Transverse colon (tissue), 4 donors: ENCODE measurements at regions not wholly inside any gene's neighbourhood (a gene's known extent, or its start where the extent isn't known, plus 50 kb on each side); places are given as distances from the start of the nearest gene placed in this dataset.

ENCODE experiments used
- DNase-seq: peaks from one replicate; pipeline ENCODE4 v3.0.0-alpha.2; 2019
- H3K27ac ChIP-seq, 4 donors: fragments of 200-600 bp; sonication (generic); 2 replicates each; pipeline ENCODE4 v1.5.1; 2016 to 2018; ENCODE audit warnings: inconsistent platforms in 4 of 4
- H3K27me3 ChIP-seq: fragments of 200-600 bp; sonication (generic); 2 replicates; pipeline ENCODE4 v1.5.1; 2017; ENCODE audit warnings: inconsistent platforms
- H3K36me3 ChIP-seq, 4 donors: fragments of 200-600 bp; sonication (generic); 2 replicates each; pipeline ENCODE4 v1.5.1; 2017 to 2019; ENCODE audit warnings: inconsistent platforms in 4 of 4
- H3K4me1 ChIP-seq, 4 donors: fragments of 200-600 bp; sonication (generic); 2 replicates each; pipeline ENCODE4 v1.5.1; 2017 to 2020; ENCODE audit warnings: inconsistent platforms in 4 of 4
- H3K4me3 ChIP-seq, 4 donors: fragments of 200-600 bp; sonication (generic); 1 replicate in 1 of 4; 2 replicates in 3 of 4; pipeline versions ENCODE4 v1.5.1 to v1.6.1; 2017 to 2019; ENCODE audit warnings: inconsistent platforms in 4 of 4
- H3K9me3 ChIP-seq, 2 donors: fragments of 200-600 bp; sonication (generic); 2 replicates each; pipeline ENCODE4 v1.5.1; 2017 to 2019; ENCODE audit warnings: inconsistent platforms in 2 of 2
- CTCF ChIP-seq, 5 experiments: fragments of 200-600 bp in 3 of 5; fragments of 450-650 bp in 2 of 5; sonication (generic) in 3 of 5; IDR thresholded peaks; 1 replicate in 2 of 5; 2 replicates in 3 of 5; pipeline ENCODE4 v1.5.1; 2016 to 2017; ENCODE audit warnings: antibody characterized with exemption in 5 of 5, inconsistent platforms in 3 of 5, mild to moderate bottlenecking in 2 of 5, moderate library complexity in 1 of 5
- EP300 ChIP-seq: sonication (generic); formaldehyde crosslinking; IDR thresholded peaks from one replicate; pipeline ENCODE4 v1.6.1; 2017; ENCODE audit warnings: antibody characterized with exemption, low read depth
- POLR2A ChIP-seq: fragments of 450-650 bp; IDR thresholded peaks from one replicate; pipeline ENCODE4 v1.6.1; 2016; ENCODE audit warnings: antibody characterized with exemption, mild to moderate bottlenecking, moderate library complexity
- POLR2AphosphoS5 ChIP-seq, 3 donors: sonication (generic); formaldehyde crosslinking; IDR thresholded peaks; one replicate each; pipeline ENCODE4 v1.6.1; 2016; ENCODE audit warnings: antibody characterized with exemption in 3 of 3
- WGBS, 2 donors: methylation state at CpG; one replicate each; pipeline ENCODE4 v1.1.5; 2018; ENCODE audit warnings: low coverage in 1 of 2; 5-methylcytosine and 5-hydroxymethylcytosine counted together
- in situ Hi-C, 4 donors: fragments of 200-750 bp; cut with MboI; loops; one replicate each; pipeline versions ENCODE4 v1.15.0 to v1.15.1; 2017; ENCODE audit warnings: low sequenced_read_pairs in 3 of 4, low pct_ligation_motif_present in 1 of 4, low pct_unique_long_range_greater_than_20kb in 1 of 4
- intact Hi-C: fragments of 100-400 bp; cut with DNase I; formaldehyde crosslinking; loops from one replicate; pipeline ENCODE4 v1.15.1; 2023; ENCODE audit warnings: low total_unique reads

GRCh38 chr16:13426736-13427135 is 493.2 kb upstream of the ERCC4 start:
- Histone ChIP-seq H3K4me3 (no peak overlapping the region), H3K27ac (no peak overlapping the region), H3K4me1 (no peaks in the 10 kb centered on the region), H3K36me3 (no peaks in the 10 kb centered on the region), H3K9me3 (no peaks in the 10 kb centered on the region), H3K27me3 (no peaks in the 10 kb centered on the region)
- in situ Hi-C loops: loop anchor here in 1 of 4 donors (25.0 kb wide), 1 partner anchor 539 kb away; no protein-coding TSS in a partner anchor
- TF ChIP-seq CTCF (IDR thresholded peaks at IDR 0.05) (no peak), POLR2A (no peak), EP300 (no peak), POLR2AphosphoS5 (IDR thresholded peaks at IDR 0.05) (no peak)
- DNase-seq: no peak
- intact Hi-C loops: no loop called here
- 87 to 89% methylated on average over 4 of the region's 4 CpGs for WGBS, 2 donors

GRCh38 chr16:13427943-13428342 is 492.0 kb upstream of the ERCC4 start:
- no peak for DNase-seq
- Histone ChIP-seq H3K9me3 (no peaks in the 10 kb centered on the region), H3K27me3 (no peaks in the 10 kb centered on the region), H3K4me1 (no peaks in the 10 kb centered on the region), H3K4me3 (no peak overlapping the region), H3K27ac (no peak overlapping the region), H3K36me3 (no peaks in the 10 kb centered on the region)
- TF ChIP-seq POLR2AphosphoS5 (IDR thresholded peaks at IDR 0.05) (no peak), POLR2A (no peak), EP300 (no peak), CTCF (IDR thresholded peaks at IDR 0.05) (no peak)
- 68 to 84% methylated on average over 3 of the region's 3 CpGs for WGBS, 2 donors
- in situ Hi-C loops (loop anchor here in 1 of 4 donors (25.0 kb wide), 1 partner anchor 541 kb away; no protein-coding TSS in a partner anchor), intact Hi-C loops (no loop called here)

DNA sequence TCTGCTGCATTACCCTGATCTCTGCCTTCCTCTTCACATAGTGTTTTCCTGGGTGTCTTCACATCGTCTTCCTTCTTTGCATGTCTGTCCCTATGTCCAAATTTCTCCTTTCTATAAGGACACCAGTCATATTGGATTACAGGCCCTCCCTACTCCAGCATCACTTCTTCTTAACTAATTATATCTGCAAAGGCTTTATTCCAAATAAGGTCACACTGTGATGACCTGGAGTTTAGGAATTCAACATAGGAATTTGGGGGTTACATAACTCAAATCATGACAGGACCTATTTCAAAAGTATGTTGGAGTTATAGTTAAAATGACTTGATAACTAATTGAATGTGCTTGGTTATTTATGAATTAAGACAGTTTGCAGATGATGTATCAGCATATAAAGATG is 490.5 kb upstream of the ERCC4 start:
- in situ Hi-C loops (loop anchor here in 1 of 4 donors (25.0 kb wide), 1 partner anchor 542 kb away; no protein-coding TSS in a partner anchor), intact Hi-C loops (no loop called here)
- no peak for DNase-seq
- 67% methylated on average over 1 of the region's 1 CpG for WGBS, 2 donors
- no peak for TF ChIP-seq POLR2AphosphoS5 (IDR thresholded peaks at IDR 0.05)
- no peak for TF ChIP-seq EP300
- no peaks in the 10 kb centered on the region for H3K9me3 ChIP-seq
- no peak overlapping the region for H3K27ac ChIP-seq
- H3K36me3 ChIP-seq: no peaks in the 10 kb centered on the region
- H3K4me3 ChIP-seq: no peak overlapping the region
- H3K4me1 ChIP-seq: no peaks in the 10 kb centered on the region
- H3K27me3 ChIP-seq: no peaks in the 10 kb centered on the region

DNA sequence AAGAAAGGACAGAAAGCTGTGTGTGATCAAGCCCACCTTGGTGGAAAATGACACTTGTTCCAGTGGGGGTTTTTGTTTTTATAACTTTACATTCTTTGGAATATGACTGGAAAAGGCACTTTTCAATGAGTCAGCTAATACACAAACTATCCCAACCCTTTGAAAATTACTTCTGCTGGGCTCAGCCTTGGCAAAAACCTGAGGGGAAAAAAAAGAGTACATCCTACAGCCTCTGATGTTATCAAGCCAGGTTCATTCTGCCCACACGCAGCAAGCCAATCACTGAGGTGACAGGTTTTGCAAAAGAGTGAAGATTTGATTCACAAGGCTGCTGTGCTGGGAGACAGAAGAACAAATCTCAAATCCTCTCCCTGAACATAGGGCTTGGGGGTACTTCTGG is 484.5 kb upstream of the ERCC4 start:
- in situ Hi-C loops: loop anchor here in 1 of 4 donors (25.0 kb wide), 1 partner anchor 548 kb away; no protein-coding TSS in a partner anchor
- WGBS, 2 donors: 76% methylated on average over 1 of the region's 1 CpG; no CpG with 5 or more reads in 1 of the 2 donors
- no peak for TF ChIP-seq EP300
- TF ChIP-seq POLR2AphosphoS5 (IDR thresholded peaks at IDR 0.05): no peak
- TF ChIP-seq CTCF (IDR thresholded peaks at IDR 0.05): no peak
- TF ChIP-seq POLR2A: no peak

DNA sequence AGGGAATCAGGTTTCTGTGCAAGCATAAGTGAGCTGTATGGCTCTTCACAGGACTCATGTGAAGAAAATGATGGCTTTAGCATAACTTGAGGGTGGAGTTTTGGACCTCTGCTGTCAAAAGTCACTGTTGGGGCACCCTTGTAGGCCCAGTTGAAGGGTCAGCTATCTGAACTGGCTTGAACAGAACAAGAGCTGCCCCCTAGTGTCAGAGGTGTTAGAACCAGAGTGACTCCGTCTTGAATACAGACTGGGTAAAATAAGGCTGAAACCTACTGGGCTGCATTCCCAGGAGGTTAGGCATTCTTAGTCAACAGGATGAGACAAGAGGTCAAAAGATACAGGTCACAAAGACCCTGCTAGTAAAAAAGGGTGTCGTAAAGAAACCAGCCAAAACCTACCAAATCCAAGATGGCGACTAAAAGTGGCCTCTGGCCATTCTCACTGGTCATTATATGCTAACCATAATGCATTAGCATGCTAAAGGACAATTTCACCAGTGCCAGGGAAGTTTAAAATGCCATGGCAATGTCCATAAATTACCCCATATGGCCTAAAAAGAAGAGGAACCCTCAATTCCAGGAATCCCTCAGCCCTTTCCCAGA is 484.0 kb upstream of the ERCC4 start:
- Histone ChIP-seq H3K9me3 (no peaks in the 10 kb centered on the region), H3K4me3 (no peak overlapping the region), H3K27ac (no peak overlapping the region), H3K4me1 (no peaks in the 10 kb centered on the region), H3K36me3 (no peaks in the 10 kb centered on the region), H3K27me3 (no peaks in the 10 kb centered on the region)
- intact Hi-C loops: no loop called here
- 66 to 83% methylated on average over 1 to 3 of the region's 3 CpGs for WGBS, 2 donors
- no peak for TF ChIP-seq EP300
- no peak for TF ChIP-seq CTCF (IDR thresholded peaks at IDR 0.05)
- no peak for TF ChIP-seq POLR2AphosphoS5 (IDR thresholded peaks at IDR 0.05)
- TF ChIP-seq POLR2A: no peak
- DNase-seq: no peak
- in situ Hi-C loops: loop anchor here in 1 of 4 donors (25.0 kb wide), 1 partner anchor 549 kb away; no protein-coding TSS in a partner anchor

More for the DNA sequence above, 484.5 kb upstream of the ERCC4 start:
- no peak for DNase-seq
- Histone ChIP-seq H3K27ac (no peak overlapping the region), H3K4me1 (no peaks in the 10 kb centered on the region), H3K4me3 (no peak overlapping the region), H3K36me3 (no peaks in the 10 kb centered on the region), H3K9me3 (no peaks in the 10 kb centered on the region), H3K27me3 (no peaks in the 10 kb centered on the region)
- intact Hi-C loops: no loop called here
